SU-DHL-6 (cell line): ENCODE measurements at regions not wholly inside any gene's neighbourhood (a gene's known extent, or its start where the extent isn't known, plus 50 kb on each side); places are given as distances from the start of the nearest gene placed in this dataset.

Experiments
- EZH2phosphoT487 ChIP-seq: fragments of 200-600 bp; sonication (generic), shearing (Covaris generic); conservative IDR thresholded peaks from 2 replicates; pipeline ENCODE4 v1.6.1; 2018; ENCODE audit warnings: mild to moderate bottlenecking, antibody characterized with exemption, low read length, moderate library complexity, mixed read lengths
- TF ChIP-seq, protein P1 (sequence below): fragments of 200-600 bp; sonication (generic); IDR thresholded peaks from one replicate; pipeline ENCODE4 v1.5.1; 2017; ENCODE audit warnings: antibody characterized with exemption, mild to moderate bottlenecking, low read length, moderate library complexity; ENCODE audit not compliant: insufficient read depth, poor library complexity, severe bottlenecking

DNA sequence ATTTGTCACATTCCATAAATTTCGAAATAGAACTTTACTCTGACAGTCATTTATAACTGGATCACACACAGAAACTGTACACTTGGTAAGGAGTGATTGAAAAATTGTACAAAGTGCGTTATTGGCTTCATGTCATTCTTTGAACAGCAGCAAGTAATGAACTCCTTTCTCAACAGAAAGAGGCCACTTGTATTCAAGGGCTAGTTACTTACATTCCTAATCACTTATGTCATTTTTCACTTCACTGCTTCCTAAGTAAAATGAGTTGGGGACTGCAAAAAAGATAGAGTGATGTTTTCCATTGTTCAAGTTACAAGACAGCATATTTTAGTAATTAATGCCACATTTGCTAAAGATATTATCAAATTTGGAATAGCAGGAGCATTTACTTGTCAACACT is 893.2 kb downstream of the DTWD2 start:
- TF ChIP-seq, protein P1, sequence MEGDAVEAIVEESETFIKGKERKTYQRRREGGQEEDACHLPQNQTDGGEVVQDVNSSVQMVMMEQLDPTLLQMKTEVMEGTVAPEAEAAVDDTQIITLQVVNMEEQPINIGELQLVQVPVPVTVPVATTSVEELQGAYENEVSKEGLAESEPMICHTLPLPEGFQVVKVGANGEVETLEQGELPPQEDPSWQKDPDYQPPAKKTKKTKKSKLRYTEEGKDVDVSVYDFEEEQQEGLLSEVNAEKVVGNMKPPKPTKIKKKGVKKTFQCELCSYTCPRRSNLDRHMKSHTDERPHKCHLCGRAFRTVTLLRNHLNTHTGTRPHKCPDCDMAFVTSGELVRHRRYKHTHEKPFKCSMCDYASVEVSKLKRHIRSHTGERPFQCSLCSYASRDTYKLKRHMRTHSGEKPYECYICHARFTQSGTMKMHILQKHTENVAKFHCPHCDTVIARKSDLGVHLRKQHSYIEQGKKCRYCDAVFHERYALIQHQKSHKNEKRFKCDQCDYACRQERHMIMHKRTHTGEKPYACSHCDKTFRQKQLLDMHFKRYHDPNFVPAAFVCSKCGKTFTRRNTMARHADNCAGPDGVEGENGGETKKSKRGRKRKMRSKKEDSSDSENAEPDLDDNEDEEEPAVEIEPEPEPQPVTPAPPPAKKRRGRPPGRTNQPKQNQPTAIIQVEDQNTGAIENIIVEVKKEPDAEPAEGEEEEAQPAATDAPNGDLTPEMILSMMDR = no peak
- TF ChIP-seq EZH2phosphoT487 = no peak
